Iris pigment epithelial cell (primary cell): ENCODE measurements at regions not wholly inside any gene's neighbourhood (a gene's known extent, or its start where the extent isn't known, plus 50 kb on each side); places are given as distances from the start of the nearest gene placed in this dataset.
A peak's percentile ranks its signal among the peaks of the same experiment; 100 is the strongest.

Source experiments
- DNase-seq: peaks from one replicate; pipeline ENCODE4 v3.0.0-alpha.2; 2011; ENCODE audit warnings: low read depth

- DNase-seq = no peak
Measured at GRCh38 chr6:14837435-14837834, 408.4 kb upstream of the JARID2 start.

GRCh38 chr6:14838133-14838583 is 407.7 kb upstream of the JARID2 start:
- no peak for DNase-seq

DNA sequence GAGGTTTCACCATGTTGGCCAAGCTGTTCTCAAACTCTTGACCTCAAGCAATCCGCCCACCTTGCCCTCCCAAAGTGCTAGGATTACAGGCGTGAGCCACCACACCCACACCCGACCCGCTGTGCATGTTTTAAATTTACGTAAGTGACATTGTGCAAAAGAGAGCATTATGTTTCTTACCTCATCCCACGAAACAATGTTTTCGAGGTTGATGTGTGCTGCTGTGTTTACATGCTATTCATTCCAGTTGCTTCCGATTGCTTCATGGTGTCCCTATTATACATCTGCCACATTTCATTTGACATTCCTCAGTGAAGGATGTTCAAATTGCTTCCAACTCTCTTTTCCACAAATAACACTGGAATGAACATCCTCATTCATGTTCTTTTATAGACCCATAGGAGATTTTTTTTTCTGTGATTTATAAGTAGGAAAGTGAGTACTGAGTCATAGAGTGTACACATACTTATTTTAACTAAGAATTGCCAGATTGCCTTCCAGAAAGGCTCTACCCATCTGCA is 403.9 kb upstream of the JARID2 start:
- DNase-seq = peak; percentile 98

- no peak for DNase-seq
Measured at GRCh38 chr6:14844411-14844810, 401.5 kb upstream of the JARID2 start.

DNA sequence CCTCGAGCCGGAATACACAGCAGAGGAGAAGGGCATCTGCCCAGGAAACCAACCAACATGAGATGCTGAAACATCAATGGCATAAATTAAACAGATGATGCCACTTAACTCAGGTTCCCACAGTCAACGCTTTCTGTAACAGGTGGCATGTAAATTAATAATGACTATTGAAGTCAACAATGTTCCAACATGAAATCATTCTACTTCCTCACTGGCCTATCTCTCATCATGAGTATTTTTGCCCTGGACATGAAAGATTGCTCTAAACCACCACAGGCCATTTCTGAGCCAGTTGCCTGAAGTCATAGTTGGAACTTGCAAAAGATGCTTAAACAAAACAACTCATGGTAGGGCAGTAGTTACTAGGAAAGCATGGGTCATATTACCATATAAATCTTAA is 397.9 kb upstream of the JARID2 start:
- peak; percentile 8 for DNase-seq

DNA sequence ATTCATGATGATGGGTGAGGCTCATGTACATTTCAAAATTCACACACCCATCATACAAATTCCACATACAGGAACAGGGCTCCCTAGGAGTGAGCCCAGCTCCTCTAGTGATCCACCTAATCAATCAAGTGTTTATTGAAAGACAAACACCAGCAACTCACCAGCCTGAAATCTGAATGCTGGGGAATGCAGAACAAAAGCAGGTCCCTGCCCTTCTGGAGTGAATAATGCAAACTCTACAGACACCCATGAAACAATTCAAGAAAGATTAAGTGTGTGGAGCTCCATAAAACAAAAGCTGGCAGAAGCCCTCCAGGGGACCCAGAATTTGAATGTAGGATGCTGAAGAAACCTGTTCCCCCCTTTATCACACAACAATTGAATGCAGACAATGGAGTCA is 396.7 kb upstream of the JARID2 start:
- DNase-seq = no peak

GRCh38 chr6:14851281-14851680 is 394.6 kb upstream of the JARID2 start:
- DNase-seq = peak; percentile 8

DNA sequence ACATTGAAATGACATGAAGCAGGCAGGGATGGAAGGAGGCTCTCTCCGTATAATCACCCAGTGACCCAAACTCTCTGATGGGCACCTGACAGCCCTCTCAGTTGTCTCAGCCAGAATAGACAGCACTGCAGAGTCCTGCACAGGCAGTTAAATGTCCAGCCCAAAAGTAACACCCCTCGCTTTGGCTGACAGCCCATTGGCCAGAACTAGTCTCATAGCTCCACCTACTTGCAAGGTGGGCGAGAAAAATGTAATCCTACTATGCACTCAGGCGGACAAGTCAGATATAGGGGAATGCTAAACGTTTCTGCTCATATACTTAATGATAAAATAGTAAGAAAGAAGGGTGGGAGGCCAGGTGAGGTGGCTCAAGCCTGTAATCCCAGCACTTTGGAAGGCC is 393.5 kb upstream of the JARID2 start:
- no peak for DNase-seq

- DNase-seq = no peak
Measured at GRCh38 chr6:14856177-14856576, 389.7 kb upstream of the JARID2 start.

DNA sequence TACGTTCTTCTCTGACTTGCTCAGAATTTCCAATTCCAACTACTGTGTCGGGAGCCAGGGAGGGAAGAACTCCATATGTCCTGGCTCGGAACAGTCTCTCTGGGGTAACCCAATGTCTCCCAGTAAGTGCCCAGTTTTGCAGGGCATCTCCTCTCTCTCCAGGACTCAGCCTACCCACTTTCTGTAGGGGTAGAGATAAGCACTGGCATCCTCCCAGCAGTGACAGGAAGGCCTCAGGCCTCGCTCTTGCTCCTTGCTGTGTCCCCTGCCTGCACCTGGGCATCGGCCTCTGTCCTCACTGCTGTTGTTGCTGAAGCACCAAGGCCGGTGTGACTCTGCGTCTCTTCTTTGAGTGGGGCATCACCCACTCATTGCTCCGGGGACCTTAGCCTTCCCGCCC is 388.9 kb upstream of the JARID2 start:
- no peak for DNase-seq

GRCh38 chr6:14857501-14857900 is 388.4 kb upstream of the JARID2 start:
- no peak for DNase-seq

GRCh38 chr6:14858808-14859207 is 387.1 kb upstream of the JARID2 start:
- no peak for DNase-seq

- no peak for DNase-seq
Measured at GRCh38 chr6:14860774-14861173, 385.1 kb upstream of the JARID2 start.

DNA sequence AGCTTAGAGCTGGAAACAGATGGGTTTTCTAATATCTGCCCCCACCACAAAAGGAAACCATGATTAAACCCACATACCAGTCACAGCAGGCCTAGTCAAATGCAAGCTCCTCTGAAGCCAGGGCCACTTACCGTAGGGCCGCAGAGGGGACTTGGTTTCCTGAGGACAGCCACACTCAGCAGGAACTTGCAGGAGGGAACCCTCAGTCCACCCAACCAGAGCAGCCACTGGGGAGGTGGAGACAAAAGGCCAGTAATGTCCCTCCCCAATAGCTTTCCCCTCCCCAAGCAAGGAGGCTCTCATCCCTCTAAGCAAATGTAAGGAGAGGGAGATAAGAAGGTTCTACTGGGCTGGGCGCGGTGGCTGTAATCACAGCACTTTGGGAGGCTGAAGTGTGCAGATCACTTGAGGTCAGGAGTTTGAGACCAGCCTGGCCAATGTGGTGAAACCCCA is 384.4 kb upstream of the JARID2 start:
- no peak for DNase-seq

DNA sequence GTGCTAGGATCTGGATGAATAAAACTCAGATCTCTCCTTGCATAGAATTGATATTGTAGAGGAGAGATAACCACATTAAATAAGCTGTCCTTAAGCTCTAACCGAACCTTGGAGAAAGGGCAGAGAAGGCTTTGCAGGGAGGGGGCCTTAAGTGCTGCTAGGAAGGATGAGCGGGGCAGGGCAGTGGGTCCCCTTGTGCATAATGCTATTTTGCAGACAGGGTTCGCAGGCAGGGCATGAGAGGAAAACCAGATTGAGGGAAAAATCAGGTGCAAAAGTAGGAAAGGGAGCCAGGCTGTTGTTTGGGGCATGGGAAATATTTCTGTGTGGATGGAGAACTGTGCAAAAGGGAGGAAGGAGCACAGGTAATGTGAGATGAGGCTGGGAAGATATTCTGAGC is 383.0 kb upstream of the JARID2 start:
- DNase-seq = no peak

DNA sequence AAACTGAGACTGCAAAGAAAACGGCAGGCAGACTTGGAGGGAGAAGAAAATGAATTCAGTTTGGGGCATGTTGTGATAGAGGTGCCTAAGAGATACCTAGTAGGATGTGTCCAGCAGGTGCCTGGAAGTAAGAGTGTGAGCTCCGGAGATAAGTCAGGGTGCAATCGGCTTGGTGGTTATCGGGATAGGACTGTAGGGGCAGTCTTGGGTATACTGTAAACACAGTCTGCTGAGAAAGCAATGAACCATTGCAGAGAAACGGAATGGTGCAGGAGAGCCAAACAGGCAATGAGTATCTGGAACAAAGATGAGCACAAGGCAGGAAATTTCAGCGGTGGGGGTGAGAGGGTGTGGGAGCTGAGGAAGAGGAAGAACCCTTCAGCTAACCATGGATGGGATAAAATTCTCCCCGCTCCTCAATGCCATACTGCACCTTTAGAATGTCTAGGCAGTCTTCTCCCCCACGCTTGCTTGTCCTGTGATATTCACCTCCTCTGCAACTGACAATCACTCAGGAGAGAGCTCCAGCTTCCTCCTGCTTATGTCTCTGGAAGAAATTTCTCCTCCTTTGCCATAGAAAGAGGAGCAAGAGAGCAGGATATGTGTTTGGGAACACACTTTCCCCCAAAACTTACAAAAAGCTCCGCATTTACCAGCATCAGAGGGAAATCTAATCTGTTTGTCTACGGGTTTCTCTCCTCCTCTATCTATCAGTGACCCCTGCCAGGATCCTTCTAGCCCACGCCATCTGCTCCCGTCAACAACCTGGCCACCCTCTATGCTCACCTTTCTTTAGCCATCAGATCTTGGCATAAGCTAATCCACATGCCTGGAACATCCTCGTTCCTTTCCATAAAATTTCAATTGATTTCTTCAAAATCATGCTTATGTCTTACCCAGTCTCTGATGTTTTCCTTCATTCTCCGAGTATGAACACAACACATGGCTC is 381.7 kb upstream of the JARID2 start:
- DNase-seq = no peak

DNA sequence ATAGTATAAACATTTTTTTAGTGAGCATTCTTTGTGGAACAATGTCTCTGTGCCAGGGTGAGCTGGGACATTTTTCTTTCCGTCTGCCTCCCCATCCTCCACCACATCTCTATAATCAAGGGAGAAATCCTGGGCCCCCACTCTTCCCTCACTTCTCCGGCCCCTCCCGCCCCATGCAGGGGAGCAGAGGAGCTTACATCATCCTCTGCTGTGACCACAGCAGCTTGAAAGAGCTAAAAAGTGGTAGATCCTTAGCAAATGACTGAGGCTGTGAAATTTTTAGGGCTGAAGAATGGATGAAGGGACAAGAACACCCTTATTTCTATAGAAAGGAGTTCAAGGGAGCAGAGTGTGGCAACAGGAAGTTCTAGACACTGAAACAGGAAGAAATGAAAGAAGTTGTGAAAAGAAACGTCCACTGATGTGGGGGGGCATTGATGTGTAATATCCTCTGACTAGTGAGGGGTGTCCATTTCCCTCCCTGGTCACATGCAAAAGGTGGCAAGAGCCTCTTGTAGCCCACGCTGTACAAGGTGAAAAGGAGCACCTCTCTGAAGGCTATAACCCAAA is 380.3 kb upstream of the JARID2 start:
- DNase-seq = peak; percentile 24

GRCh38 chr6:14867802-14868201 is 378.1 kb upstream of the JARID2 start:
- DNase-seq = no peak

- DNase-seq = peak; percentile 12
Measured at GRCh38 chr6:14871221-14871620, 374.6 kb upstream of the JARID2 start.

GRCh38 chr6:14873101-14873500 is 372.8 kb upstream of the JARID2 start:
- no peak for DNase-seq

DNA sequence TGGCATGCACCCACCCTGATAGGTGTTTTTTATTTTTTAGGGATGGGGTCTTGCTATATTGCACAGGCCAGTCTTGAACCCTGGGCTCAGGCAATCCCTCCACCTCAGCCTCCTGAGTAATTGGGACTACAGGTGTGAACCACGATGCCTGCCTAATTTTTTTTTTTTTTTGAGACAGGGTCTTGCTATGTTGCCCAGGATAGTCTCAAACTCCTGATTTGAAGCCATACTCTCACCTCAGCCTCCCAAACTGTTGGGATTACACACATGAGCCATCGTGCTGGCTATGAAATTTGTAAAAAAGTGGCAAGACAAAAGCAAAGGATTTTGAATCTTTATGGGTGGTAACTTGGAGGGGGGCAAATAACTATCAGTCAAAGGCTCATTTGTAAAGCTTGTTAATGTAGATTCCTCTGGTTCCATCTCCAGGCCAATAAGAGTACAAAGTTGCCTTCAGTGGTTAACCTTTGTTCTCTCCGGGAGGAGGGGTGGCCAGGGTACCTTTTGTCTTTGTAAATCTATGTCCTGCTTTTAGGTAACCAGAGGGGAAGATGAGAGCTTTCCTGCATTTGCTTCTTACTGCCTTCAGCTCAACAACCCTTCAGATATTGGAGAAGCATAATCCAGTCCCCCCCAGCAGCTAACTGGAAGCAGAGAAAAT is 372.0 kb upstream of the JARID2 start:
- DNase-seq = no peak

DNA sequence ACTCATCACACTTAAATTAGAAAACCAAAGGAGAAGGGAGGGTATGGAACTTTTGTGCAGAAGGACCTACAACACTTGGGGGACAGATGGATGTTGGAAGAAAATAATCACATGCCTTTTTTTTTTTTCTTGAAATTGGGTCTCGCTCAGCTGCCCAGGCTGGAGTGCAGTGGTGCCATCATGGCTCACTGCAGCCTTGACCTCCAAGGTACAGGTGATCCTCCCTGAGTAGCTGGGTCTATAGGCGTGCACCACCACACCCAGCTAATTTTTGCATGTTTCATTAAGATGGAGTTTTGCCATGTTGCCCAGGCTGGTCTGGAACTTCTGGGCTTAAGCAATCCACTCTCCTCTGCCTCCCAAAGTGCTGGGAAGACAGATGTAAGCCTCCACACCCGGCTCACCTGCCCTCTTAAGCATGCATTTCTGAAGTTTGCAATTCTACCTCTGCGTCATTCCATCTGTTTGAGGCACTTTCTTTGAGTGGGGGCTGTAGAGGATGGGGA is 370.8 kb upstream of the JARID2 start:
- no peak for DNase-seq
